GM12878 (cell line): ENCODE measurements at regions not wholly inside any gene's neighbourhood (a gene's known extent, or its start where the extent isn't known, plus 50 kb on each side); places are given as distances from the start of the nearest gene placed in this dataset.

Source experiments
- ATAC-seq: fragments of 200-7000 bp; cut with Tn5 transposase; 3 replicates; pipeline ENCODE4 v1.9.1; 2020; ENCODE audit warnings: mild to moderate bottlenecking, moderate library complexity
- BruUV-seq: library from RNA; stranded (reverse); fragments of 400-500 nt; replicated peaks from 2 replicates; lab custom pipeline; 2021; lab: Mats Ljungman, UMichigan
- CTCF ChIA-PET: fragments of 300-600 bp; sonication (Branson Sonifier 250); formaldehyde crosslinking; extraction: SDS; loops from one replicate; lab custom pipeline; 2021; ENCODE audit warnings: inconsistent platforms; lab: Yijun Ruan, JAX
- POLR2A ChIA-PET: fragments of 350-600 bp; formaldehyde crosslinking; extraction: SDS; loops from one replicate; lab custom pipeline; 2021; ENCODE audit warnings: inconsistent platforms; lab: Charles Lee
- RAD21 ChIA-PET: fragments of 300-600 bp; sonication (Branson Sonifier 250); formaldehyde crosslinking; loops from one replicate; lab custom pipeline; 2023; ENCODE audit warnings: antibody characterized with exemption; ENCODE audit not compliant: unreplicated experiment; lab: Charles Lee
- SMC1A ChIA-PET: fragments of 300-600 bp; sonication (Branson Sonifier 250); formaldehyde crosslinking; loops from one replicate; lab custom pipeline; 2023; ENCODE audit not compliant: unreplicated experiment, uncharacterized antibody; lab: Charles Lee
- DNase-seq: peaks from one replicate; pipeline ENCODE4 v3.0.0-alpha.2; 2011; ENCODE audit warnings: low read depth, low spot score
- FAIRE-seq: peaks from 3 replicates; lab custom pipeline; 2011; peaks lifted over from hg19 to GRCh38; lab: Jason Lieb, UNC
- H2AFZ ChIP-seq: 2 replicates; pipeline ENCODE4 v1.6.0; 2011; ENCODE audit warnings: low read depth, low read length, control low read depth; ENCODE audit not compliant: control insufficient read depth
- H3K27ac ChIP-seq: 2 replicates; pipeline ENCODE4 v1.5.1; 2011; ENCODE audit warnings: control low read depth; ENCODE audit not compliant: control insufficient read depth, insufficient read depth
- H3K27me3 ChIP-seq, 2 experiments: replicated peaks in 1 of 2; 2 replicates each; pipeline versions ENCODE4 v1.6.0 to v1.6.1; 2011; ENCODE audit warnings: low read length in 1 of 2; ENCODE audit not compliant: control insufficient read depth in 2 of 2, insufficient read depth in 2 of 2
- H3K36me3 ChIP-seq, 2 experiments: 2 replicates each; pipeline ENCODE4 v1.5.1; 2011; ENCODE audit warnings: low read length in 1 of 2; ENCODE audit not compliant: control insufficient read depth in 2 of 2, insufficient read depth in 2 of 2
- H3K4me1 ChIP-seq: 2 replicates; pipeline ENCODE4 v1.6.1; 2011; ENCODE audit warnings: mild to moderate bottlenecking, low read length, moderate library complexity, mixed read lengths; ENCODE audit not compliant: control insufficient read depth, insufficient read depth
- H3K4me2 ChIP-seq: 2 replicates; pipeline ENCODE4 v1.6.0; 2011; ENCODE audit warnings: control low read depth; ENCODE audit not compliant: control insufficient read depth, insufficient read depth
- H3K4me3 ChIP-seq: fragments of 200-600 bp; sonication (generic); 2 replicates; pipeline ENCODE4 v1.5.1; 2016
- H3K79me2 ChIP-seq: 2 replicates; pipeline ENCODE4 v1.6.0; 2011; ENCODE audit warnings: low read length; ENCODE audit not compliant: control insufficient read depth, insufficient read depth
- H3K9ac ChIP-seq: 2 replicates; pipeline ENCODE4 v1.8.0; 2011; ENCODE audit warnings: low read length, control low read depth, mixed read lengths; ENCODE audit not compliant: control insufficient read depth, insufficient read depth
- H3K9me3 ChIP-seq: replicated peaks from 3 replicates; pipeline ENCODE4 v1.5.1; 2011; ENCODE audit warnings: mild to moderate bottlenecking, low read length; ENCODE audit not compliant: control insufficient read depth, insufficient read depth
- H4K20me1 ChIP-seq: 2 replicates; pipeline ENCODE4 v1.6.0; 2011; ENCODE audit not compliant: control insufficient read depth, insufficient read depth
- CEBPB ChIP-seq, 2 experiments: fragments of 150-350 bp in 1 of 2; IDR thresholded peaks; 2 replicates each; pipeline ENCODE4 v1.6.1; 2012 to 2014; ENCODE audit warnings: low read depth in 2 of 2, low read length in 2 of 2, borderline replicate concordance in 1 of 2, inconsistent platforms in 1 of 2
- ESRRA ChIP-seq: IDR thresholded peaks from 2 replicates; pipeline ENCODE4 v1.6.1; 2012; ENCODE audit warnings: mild to moderate bottlenecking, low read length, improper control_type of control experiment
- EZH2 ChIP-seq: IDR thresholded peaks from 2 replicates; pipeline ENCODE4 v1.6.1; 2012; ENCODE audit warnings: low read depth, mild to moderate bottlenecking, control low read depth, inconsistent platforms, low read length, borderline replicate concordance; ENCODE audit not compliant: control insufficient read depth
- HSF1 ChIP-seq: fragments of 150-350 bp; IDR thresholded peaks from 2 replicates; pipeline ENCODE4 v1.6.1; 2014; ENCODE audit warnings: mild to moderate bottlenecking, low read depth, low read length
- MXI1 ChIP-seq: fragments of 150-350 bp; IDR thresholded peaks from 2 replicates; pipeline ENCODE4 v1.6.1; 2011; ENCODE audit warnings: low read depth, mild to moderate bottlenecking, inconsistent platforms, low read length, improper control_type of control experiment
- POLR2A ChIP-seq: IDR thresholded peaks from 2 replicates; pipeline ENCODE4 v1.6.1; 2011; ENCODE audit warnings: low read depth, mild to moderate bottlenecking, low read length
- WGBS: methylation state at CpG from one replicate; pipeline ENCODE4 v1.1.6; 2016; ENCODE audit warnings: low lambda C conversion rate; ENCODE audit not compliant: insufficient replicate concordance, insufficient coverage; ENCODE audit errors: missing lambda C conversion rate; 5-methylcytosine and 5-hydroxymethylcytosine counted together
- in situ Hi-C: fragments of 300-500 bp; cut with MboI; formaldehyde crosslinking; loops from 9 replicates; pipeline ENCODE4 v1.14.3; 2018; ENCODE audit warnings: mixed read lengths
- intact Hi-C: fragments of 100-400 bp; cut with micrococcal nuclease; formaldehyde crosslinking; loops from one replicate; pipeline ENCODE4 v1.14.2; 2022; ENCODE audit not compliant: unreplicated experiment
- TF ChIP-seq, protein P1 (sequence below): IDR thresholded peaks from 2 replicates; pipeline ENCODE4 v1.6.1; 2012; ENCODE audit warnings: mild to moderate bottlenecking, low read depth, low read length
- TF ChIP-seq, protein P2 (sequence below): fragments of 450-650 bp; formaldehyde crosslinking; IDR thresholded peaks from 2 replicates; pipeline ENCODE4 v1.4.0; 2020; ENCODE audit warnings: mild to moderate bottlenecking, moderate library complexity
- TF ChIP-seq, protein P3 (sequence below): fragments of 450-650 bp; IDR thresholded peaks from 2 replicates; pipeline ENCODE4 v1.6.1; 2018; ENCODE audit warnings: borderline replicate concordance, mild to moderate bottlenecking; ENCODE audit not compliant: partially characterized antibody

DNA sequence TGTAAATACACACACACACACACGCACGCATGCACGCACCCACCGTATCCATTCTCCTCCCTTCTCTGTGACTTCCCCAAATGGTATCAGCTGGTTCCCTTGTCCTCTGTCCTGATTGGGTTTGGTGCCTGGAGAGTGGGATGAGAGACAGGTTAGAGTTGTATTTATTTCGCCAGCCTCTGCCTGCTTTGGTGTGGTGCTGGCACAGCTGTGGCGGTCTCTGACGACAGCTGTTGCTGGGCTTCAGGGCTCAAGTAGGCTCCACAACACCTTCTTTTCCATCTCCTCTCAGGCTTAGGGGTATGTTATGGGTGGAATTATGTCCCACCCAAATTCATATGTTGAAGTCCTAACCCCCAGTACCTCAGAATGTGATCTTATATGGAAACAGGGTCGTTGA is 94.9 kb upstream of the ITGA6 start (continued):
- TF ChIP-seq HSF1, result no peak
- TF ChIP-seq, protein P1, sequence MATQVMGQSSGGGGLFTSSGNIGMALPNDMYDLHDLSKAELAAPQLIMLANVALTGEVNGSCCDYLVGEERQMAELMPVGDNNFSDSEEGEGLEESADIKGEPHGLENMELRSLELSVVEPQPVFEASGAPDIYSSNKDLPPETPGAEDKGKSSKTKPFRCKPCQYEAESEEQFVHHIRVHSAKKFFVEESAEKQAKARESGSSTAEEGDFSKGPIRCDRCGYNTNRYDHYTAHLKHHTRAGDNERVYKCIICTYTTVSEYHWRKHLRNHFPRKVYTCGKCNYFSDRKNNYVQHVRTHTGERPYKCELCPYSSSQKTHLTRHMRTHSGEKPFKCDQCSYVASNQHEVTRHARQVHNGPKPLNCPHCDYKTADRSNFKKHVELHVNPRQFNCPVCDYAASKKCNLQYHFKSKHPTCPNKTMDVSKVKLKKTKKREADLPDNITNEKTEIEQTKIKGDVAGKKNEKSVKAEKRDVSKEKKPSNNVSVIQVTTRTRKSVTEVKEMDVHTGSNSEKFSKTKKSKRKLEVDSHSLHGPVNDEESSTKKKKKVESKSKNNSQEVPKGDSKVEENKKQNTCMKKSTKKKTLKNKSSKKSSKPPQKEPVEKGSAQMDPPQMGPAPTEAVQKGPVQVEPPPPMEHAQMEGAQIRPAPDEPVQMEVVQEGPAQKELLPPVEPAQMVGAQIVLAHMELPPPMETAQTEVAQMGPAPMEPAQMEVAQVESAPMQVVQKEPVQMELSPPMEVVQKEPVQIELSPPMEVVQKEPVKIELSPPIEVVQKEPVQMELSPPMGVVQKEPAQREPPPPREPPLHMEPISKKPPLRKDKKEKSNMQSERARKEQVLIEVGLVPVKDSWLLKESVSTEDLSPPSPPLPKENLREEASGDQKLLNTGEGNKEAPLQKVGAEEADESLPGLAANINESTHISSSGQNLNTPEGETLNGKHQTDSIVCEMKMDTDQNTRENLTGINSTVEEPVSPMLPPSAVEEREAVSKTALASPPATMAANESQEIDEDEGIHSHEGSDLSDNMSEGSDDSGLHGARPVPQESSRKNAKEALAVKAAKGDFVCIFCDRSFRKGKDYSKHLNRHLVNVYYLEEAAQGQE, result no peak

DNA sequence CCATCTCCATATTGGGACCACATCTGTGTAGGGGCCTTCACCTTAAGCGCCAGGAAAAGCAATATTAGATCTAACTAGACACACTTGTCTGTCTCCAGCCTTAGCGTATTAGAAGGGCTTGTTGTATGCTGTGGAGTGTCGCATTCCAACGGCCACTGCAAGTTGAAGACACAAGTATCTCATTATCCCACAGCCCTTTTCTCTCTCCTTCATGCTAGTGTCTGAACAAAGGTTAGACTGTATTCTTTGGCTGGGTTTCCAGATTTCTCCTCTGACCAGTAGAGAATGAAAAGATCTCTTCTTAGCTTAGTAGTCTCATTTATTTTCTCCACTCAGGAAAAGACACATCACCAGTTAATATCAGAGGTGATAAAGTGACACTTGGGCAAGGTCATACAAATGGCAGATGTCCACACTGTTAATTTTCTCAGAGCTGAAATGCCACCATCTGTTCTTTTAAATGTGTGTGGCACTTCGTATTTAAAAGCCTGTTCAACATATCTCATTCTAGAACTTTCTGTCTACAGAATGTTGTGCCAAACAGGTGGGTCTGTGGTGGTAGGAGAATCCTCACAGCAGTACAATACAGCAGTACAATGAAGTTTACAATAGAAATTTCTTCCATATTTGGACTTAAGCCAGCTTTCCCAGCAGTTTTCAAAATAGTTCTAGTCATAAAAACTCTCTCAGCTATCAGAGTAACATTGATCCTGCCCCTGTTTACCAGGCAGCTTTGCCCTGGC is 94.0 kb upstream of the ITGA6 start:
- no peaks in the 10 kb centered on the region for H3K9me3 ChIP-seq
- ChIA-PET RAD21 (no interaction called here), POLR2A (no interaction called here), CTCF (no interaction called here), SMC1A (no interaction called here)
- no peaks in the 10 kb centered on the region for H3K36me3 ChIP-seq
- no peak overlapping the region for H3K27ac ChIP-seq
- intact Hi-C loops (no loop called here), in situ Hi-C loops (no loop called here)
- no peaks in the 10 kb centered on the region for H4K20me1 ChIP-seq
- ATAC-seq (no peak), FAIRE-seq (peak; percentile 47), DNase-seq (no peak)
- WGBS, result 17% methylated on average over 5 of the region's 5 CpGs
- BruUV-seq, result no TSS peak
- no peak overlapping the region for H3K4me3 ChIP-seq
- no peaks in the 10 kb centered on the region for H3K79me2 ChIP-seq
- no peak overlapping the region for H3K9ac ChIP-seq
- peaks cover 0 to 4% of the 10 kb centered on the region in 2 experiments; a peak in 1 of 4 replicates for H3K27me3 ChIP-seq
- H3K4me1 ChIP-seq, result no peaks in the 10 kb centered on the region
- no peak overlapping the region for H2AFZ ChIP-seq
- H3K4me2 ChIP-seq, result no peak overlapping the region
- TF ChIP-seq POLR2A, result no peak
- no peak for TF ChIP-seq EZH2
- TF ChIP-seq, protein P2, sequence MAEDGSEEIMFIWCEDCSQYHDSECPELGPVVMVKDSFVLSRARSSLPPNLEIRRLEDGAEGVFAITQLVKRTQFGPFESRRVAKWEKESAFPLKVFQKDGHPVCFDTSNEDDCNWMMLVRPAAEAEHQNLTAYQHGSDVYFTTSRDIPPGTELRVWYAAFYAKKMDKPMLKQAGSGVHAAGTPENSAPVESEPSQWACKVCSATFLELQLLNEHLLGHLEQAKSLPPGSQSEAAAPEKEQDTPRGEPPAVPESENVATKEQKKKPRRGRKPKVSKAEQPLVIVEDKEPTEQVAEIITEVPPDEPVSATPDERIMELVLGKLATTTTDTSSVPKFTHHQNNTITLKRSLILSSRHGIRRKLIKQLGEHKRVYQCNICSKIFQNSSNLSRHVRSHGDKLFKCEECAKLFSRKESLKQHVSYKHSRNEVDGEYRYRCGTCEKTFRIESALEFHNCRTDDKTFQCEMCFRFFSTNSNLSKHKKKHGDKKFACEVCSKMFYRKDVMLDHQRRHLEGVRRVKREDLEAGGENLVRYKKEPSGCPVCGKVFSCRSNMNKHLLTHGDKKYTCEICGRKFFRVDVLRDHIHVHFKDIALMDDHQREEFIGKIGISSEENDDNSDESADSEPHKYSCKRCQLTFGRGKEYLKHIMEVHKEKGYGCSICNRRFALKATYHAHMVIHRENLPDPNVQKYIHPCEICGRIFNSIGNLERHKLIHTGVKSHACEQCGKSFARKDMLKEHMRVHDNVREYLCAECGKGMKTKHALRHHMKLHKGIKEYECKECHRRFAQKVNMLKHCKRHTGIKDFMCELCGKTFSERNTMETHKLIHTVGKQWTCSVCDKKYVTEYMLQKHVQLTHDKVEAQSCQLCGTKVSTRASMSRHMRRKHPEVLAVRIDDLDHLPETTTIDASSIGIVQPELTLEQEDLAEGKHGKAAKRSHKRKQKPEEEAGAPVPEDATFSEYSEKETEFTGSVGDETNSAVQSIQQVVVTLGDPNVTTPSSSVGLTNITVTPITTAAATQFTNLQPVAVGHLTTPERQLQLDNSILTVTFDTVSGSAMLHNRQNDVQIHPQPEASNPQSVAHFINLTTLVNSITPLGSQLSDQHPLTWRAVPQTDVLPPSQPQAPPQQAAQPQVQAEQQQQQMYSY (CRISPR knock-in tag), result no peak
- TF ChIP-seq, protein P3, sequence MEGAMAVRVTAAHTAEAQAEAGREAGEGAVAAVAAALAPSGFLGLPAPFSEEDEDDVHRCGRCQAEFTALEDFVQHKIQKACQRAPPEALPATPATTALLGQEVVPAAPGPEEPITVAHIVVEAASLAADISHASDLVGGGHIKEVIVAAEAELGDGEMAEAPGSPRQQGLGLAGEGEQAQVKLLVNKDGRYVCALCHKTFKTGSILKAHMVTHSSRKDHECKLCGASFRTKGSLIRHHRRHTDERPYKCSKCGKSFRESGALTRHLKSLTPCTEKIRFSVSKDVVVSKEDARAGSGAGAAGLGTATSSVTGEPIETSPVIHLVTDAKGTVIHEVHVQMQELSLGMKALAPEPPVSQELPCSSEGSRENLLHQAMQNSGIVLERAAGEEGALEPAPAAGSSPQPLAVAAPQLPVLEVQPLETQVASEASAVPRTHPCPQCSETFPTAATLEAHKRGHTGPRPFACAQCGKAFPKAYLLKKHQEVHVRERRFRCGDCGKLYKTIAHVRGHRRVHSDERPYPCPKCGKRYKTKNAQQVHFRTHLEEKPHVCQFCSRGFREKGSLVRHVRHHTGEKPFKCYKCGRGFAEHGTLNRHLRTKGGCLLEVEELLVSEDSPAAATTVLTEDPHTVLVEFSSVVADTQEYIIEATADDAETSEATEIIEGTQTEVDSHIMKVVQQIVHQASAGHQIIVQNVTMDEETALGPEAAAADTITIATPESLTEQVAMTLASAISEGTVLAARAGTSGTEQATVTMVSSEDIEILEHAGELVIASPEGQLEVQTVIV, result no peak
- no peak for TF ChIP-seq ESRRA
- TF ChIP-seq CEBPB (IDR thresholded peaks at IDR 0.05; ENCODE audit: borderline replicate concordance in 1 of 2, low read depth in 2 of 2, low read length in 2 of 2), result no peak
- TF ChIP-seq MXI1, result no peak
